ENCODE measurements at regions not wholly inside any gene's neighbourhood (a gene's known extent, or its start where the extent isn't known, plus 50 kb on each side); places are given as distances from the start of the nearest gene placed in this dataset.

DNA sequence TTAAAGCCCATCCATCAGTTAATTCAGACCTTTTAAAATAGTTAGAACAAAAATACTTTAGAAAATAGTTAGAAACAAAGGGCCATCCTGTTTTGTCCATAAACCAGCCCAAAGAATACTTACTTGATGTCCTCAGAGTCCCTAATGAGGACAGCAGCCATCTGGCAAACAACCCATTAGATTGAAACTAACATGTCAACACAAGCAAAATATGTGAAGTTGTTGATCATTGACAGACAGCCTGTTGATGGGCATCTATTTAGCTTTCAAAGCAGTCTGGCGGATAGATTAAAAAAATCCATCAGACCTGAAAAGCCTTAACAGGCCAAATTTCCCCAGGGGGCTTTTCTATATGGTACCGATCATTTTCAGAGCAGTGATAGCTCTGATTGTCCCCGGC is 154.2 kb upstream of the TSHZ2 start:
- TF ChIP-seq, protein P1, sequence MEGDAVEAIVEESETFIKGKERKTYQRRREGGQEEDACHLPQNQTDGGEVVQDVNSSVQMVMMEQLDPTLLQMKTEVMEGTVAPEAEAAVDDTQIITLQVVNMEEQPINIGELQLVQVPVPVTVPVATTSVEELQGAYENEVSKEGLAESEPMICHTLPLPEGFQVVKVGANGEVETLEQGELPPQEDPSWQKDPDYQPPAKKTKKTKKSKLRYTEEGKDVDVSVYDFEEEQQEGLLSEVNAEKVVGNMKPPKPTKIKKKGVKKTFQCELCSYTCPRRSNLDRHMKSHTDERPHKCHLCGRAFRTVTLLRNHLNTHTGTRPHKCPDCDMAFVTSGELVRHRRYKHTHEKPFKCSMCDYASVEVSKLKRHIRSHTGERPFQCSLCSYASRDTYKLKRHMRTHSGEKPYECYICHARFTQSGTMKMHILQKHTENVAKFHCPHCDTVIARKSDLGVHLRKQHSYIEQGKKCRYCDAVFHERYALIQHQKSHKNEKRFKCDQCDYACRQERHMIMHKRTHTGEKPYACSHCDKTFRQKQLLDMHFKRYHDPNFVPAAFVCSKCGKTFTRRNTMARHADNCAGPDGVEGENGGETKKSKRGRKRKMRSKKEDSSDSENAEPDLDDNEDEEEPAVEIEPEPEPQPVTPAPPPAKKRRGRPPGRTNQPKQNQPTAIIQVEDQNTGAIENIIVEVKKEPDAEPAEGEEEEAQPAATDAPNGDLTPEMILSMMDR (IDR thresholded peaks at IDR 0.05; ENCODE audit: control extremely low read depth in 1 of 3, insufficient read depth in 1 of 3, low read depth in 1 of 3, low read length in 3 of 3), result no peak
- TF ChIP-seq POLR2A (IDR thresholded peaks at IDR 0.05; ENCODE audit: control extremely low read depth in 1 of 2, low read depth in 2 of 2, low read length in 2 of 2) (no peak), TCF12 (IDR thresholded peaks at IDR 0.05; ENCODE audit: low read depth, low read length) (no peak), BCL11A (IDR thresholded peaks at IDR 0.05; ENCODE audit: low read depth in 2 of 2, low read length in 2 of 2) (no peak), TBP (IDR thresholded peaks at IDR 0.05; ENCODE audit: low read depth, low read length) (no peak), EZH2 (IDR thresholded peaks at IDR 0.05; ENCODE audit: low read depth, low read length, severe bottlenecking) (no peak), YY1 (IDR thresholded peaks at IDR 0.05; ENCODE audit: low read depth, low read length) (no peak), SIN3A (conservative IDR thresholded peaks at IDR 0.05 in 1 of 2, IDR thresholded peaks at IDR 0.05 in 1 of 2; ENCODE audit: low read depth in 1 of 2, low read length in 2 of 2) (no peak), CHD1 (IDR thresholded peaks at IDR 0.05; ENCODE audit: low read depth, low read length) (no peak), EGR1 (IDR thresholded peaks at IDR 0.05; ENCODE audit: borderline replicate concordance, low read depth, low read length) (no peak)

Measured in H1 (cell line).